SU-DHL-6 (cell line): ENCODE measurements at regions not wholly inside any gene's neighbourhood (a gene's known extent, or its start where the extent isn't known, plus 50 kb on each side); places are given as distances from the start of the nearest gene placed in this dataset.

ENCODE experiments used
- EZH2phosphoT487 ChIP-seq: fragments of 200-600 bp; sonication (generic), shearing (Covaris generic); conservative IDR thresholded peaks from 2 replicates; pipeline ENCODE4 v1.6.1; 2018; ENCODE audit warnings: mild to moderate bottlenecking, antibody characterized with exemption, low read length, moderate library complexity, mixed read lengths
- TF ChIP-seq, protein P1 (sequence below): fragments of 200-600 bp; sonication (generic); IDR thresholded peaks from one replicate; pipeline ENCODE4 v1.5.1; 2017; ENCODE audit warnings: antibody characterized with exemption, mild to moderate bottlenecking, low read length, moderate library complexity; ENCODE audit not compliant: insufficient read depth, poor library complexity, severe bottlenecking

DNA sequence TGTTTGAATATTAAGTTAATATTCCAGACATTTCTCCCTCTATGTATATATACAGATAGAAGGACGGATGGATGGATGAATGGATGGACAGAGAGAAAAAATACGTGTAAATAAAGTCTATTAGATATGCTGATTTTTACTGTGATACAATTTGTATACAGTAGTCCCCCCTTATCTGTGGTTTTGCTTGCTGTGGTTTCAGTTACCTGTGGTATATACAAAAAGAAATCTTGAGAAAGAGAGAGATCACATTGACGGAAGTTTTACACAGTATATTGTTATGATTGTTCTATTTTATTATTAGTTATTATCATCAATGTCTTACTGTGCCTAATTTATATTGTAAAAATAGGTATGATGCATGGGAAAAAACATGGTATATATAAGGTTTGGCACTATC is 290.2 kb downstream of the UTRN start:
- TF ChIP-seq, protein P1, sequence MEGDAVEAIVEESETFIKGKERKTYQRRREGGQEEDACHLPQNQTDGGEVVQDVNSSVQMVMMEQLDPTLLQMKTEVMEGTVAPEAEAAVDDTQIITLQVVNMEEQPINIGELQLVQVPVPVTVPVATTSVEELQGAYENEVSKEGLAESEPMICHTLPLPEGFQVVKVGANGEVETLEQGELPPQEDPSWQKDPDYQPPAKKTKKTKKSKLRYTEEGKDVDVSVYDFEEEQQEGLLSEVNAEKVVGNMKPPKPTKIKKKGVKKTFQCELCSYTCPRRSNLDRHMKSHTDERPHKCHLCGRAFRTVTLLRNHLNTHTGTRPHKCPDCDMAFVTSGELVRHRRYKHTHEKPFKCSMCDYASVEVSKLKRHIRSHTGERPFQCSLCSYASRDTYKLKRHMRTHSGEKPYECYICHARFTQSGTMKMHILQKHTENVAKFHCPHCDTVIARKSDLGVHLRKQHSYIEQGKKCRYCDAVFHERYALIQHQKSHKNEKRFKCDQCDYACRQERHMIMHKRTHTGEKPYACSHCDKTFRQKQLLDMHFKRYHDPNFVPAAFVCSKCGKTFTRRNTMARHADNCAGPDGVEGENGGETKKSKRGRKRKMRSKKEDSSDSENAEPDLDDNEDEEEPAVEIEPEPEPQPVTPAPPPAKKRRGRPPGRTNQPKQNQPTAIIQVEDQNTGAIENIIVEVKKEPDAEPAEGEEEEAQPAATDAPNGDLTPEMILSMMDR = no peak
- TF ChIP-seq EZH2phosphoT487 = no peak
